ENCODE measurements at regions not wholly inside any gene's neighbourhood (a gene's known extent, or its start where the extent isn't known, plus 50 kb on each side); places are given as distances from the start of the nearest gene placed in this dataset.

DNA sequence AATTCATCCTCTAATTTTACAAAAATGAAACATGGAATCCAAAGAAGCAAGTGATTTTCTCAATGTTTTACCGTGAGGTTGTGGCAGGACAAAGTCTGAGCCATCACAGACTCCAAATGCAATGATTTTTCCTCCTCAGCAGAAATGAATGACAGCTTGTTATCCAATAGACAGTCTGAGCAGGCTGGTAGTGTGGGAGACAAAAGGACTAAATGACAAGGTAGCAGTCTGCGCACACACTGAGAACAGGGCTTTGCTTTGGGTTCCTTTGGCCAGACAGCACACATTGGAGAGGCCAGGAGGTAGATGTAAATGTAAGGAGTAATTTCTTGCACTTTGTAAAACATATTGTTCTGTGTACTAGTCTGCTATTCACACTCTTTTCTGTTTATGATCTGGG is 50.3 kb upstream of the RGPD4 start:
- Histone ChIP-seq H3K27me3 (ENCODE audit: insufficient read depth, low read length, poor library complexity) (no peaks in the 10 kb centered on the region), H3K9ac (ENCODE audit: low read depth, low read length) (no peak overlapping the region), H3K4me1 (ENCODE audit: insufficient read depth, low read length) (no peaks in the 10 kb centered on the region), H3K4me2 (ENCODE audit: insufficient read depth, low read length) (no peak overlapping the region), H3K4me3 (ENCODE audit: low read depth in 1 of 2, low read length in 2 of 2) (no peak overlapping the region), H3K79me2 (ENCODE audit: insufficient read depth, low read length) (no peaks in the 10 kb centered on the region), H3K9me3 (ENCODE audit: insufficient read depth, low read length, severe bottlenecking) (no peaks in the 10 kb centered on the region), H2AFZ (ENCODE audit: low read depth, low read length) (no peak overlapping the region), H3K36me3 (ENCODE audit: insufficient read depth, low read length) (no peaks in the 10 kb centered on the region), H4K20me1 (ENCODE audit: insufficient read depth, low read length) (no peaks in the 10 kb centered on the region), H3K27ac (ENCODE audit: low read length) (no peak overlapping the region)
- no peak for ATAC-seq (ENCODE audit: insufficient read depth, low read depth)
- no peak for DNase-seq
- no peak for TF ChIP-seq EZH2 (IDR thresholded peaks at IDR 0.05; ENCODE audit: borderline replicate concordance, low read depth, low read length, severe bottlenecking)
- TF ChIP-seq, protein P1, sequence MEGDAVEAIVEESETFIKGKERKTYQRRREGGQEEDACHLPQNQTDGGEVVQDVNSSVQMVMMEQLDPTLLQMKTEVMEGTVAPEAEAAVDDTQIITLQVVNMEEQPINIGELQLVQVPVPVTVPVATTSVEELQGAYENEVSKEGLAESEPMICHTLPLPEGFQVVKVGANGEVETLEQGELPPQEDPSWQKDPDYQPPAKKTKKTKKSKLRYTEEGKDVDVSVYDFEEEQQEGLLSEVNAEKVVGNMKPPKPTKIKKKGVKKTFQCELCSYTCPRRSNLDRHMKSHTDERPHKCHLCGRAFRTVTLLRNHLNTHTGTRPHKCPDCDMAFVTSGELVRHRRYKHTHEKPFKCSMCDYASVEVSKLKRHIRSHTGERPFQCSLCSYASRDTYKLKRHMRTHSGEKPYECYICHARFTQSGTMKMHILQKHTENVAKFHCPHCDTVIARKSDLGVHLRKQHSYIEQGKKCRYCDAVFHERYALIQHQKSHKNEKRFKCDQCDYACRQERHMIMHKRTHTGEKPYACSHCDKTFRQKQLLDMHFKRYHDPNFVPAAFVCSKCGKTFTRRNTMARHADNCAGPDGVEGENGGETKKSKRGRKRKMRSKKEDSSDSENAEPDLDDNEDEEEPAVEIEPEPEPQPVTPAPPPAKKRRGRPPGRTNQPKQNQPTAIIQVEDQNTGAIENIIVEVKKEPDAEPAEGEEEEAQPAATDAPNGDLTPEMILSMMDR (IDR thresholded peaks at IDR 0.05; ENCODE audit: borderline replicate concordance, extremely low read depth, low read length, poor library complexity, severe bottlenecking): no peak
